Esophagus squamous epithelium (tissue), 5 donors: ENCODE measurements at regions not wholly inside any gene's neighbourhood (a gene's known extent, or its start where the extent isn't known, plus 50 kb on each side); places are given as distances from the start of the nearest gene placed in this dataset.

Source experiments
- DNase-seq: peaks from one replicate; lab custom pipeline; 2025; lab: John Stamatoyannopoulos, UW
- H3K27ac ChIP-seq, 4 donors: fragments of 200-600 bp; sonication (generic); one replicate each; pipeline ENCODE4 v1.5.1; 2016 to 2019; ENCODE audit warnings: mild to moderate bottlenecking in 1 of 4
- H3K27me3 ChIP-seq, 4 donors: fragments of 200-600 bp; sonication (generic); 1 replicate in 3 of 4; 2 replicates in 1 of 4; pipeline versions ENCODE4 v1.5.1 to v1.6.0; 2017 to 2021; ENCODE audit warnings: antibody characterized with exemption in 1 of 4
- H3K36me3 ChIP-seq, 3 donors: fragments of 200-600 bp; sonication (generic); one replicate each; pipeline ENCODE4 v1.5.1; 2016 to 2019
- H3K4me1 ChIP-seq, 3 donors: fragments of 200-600 bp; sonication (generic); one replicate each; pipeline ENCODE4 v1.5.1; 2017 to 2019
- H3K4me3 ChIP-seq, 4 donors: fragments of 200-600 bp; sonication (generic); 1 replicate in 3 of 4; 2 replicates in 1 of 4; pipeline ENCODE4 v1.5.1; 2016 to 2019; ENCODE audit warnings: mild to moderate bottlenecking in 2 of 4, moderate library complexity in 1 of 4
- H3K9me3 ChIP-seq, 3 donors: fragments of 200-600 bp; sonication (generic); one replicate each; pipeline ENCODE4 v1.5.1; 2016 to 2019
- CTCF ChIP-seq, 6 experiments: fragments of 450-650 bp in 4 of 6; fragments of 200-600 bp in 2 of 6; sonication (generic) in 2 of 6; IDR thresholded peaks; one replicate each; pipeline ENCODE4 v1.5.1; 2016 to 2019; ENCODE audit warnings: antibody characterized with exemption in 6 of 6, mild to moderate bottlenecking in 4 of 6, moderate library complexity in 4 of 6
- POLR2A ChIP-seq, 4 donors: fragments of 450-650 bp; IDR thresholded peaks; one replicate each; pipeline ENCODE4 v1.6.1; 2017; ENCODE audit warnings: antibody characterized with exemption in 4 of 4, mild to moderate bottlenecking in 4 of 4, moderate library complexity in 3 of 4
- WGBS, 2 donors: methylation state at CpG; one replicate each; pipeline ENCODE4 v1.1.5; 2018; 5-methylcytosine and 5-hydroxymethylcytosine counted together
- intact Hi-C: fragments of 100-400 bp; cut with DNase I; formaldehyde crosslinking; loops from one replicate; pipeline ENCODE4 v1.15.0; 2022
- donor health status: DM: yes; HTN: yes; CAD: no.

GRCh38 chr4:32607978-32608377 lies 1887.8 kb downstream of the PCDH7 start:
- Histone ChIP-seq H3K27me3 (no peaks in the 10 kb centered on the region), H3K36me3 (no peaks in the 10 kb centered on the region), H3K4me1 (no peaks in the 10 kb centered on the region), H3K27ac (no peak overlapping the region), H3K4me3 (no peak overlapping the region), H3K9me3 (peaks cover 0 to 6% (median 0%) of the 10 kb centered on the region in 3 donors)
- no peak for DNase-seq
- 74 to 80% methylated on average over 1 of the region's 1 CpG for WGBS, 2 donors
- intact Hi-C loops, result no loop called here
- TF ChIP-seq CTCF (IDR thresholded peaks at IDR 0.05) (no peak), POLR2A (IDR thresholded peaks at IDR 0.05) (no peak)

GRCh38 chr4:32624943-32625603 lies 1904.9 kb downstream of the PCDH7 start:
- Histone ChIP-seq H3K4me1 (no peaks in the 10 kb centered on the region), H3K27ac (no peak overlapping the region), H3K36me3 (no peaks in the 10 kb centered on the region), H3K27me3 (no peaks in the 10 kb centered on the region), H3K4me3 (no peak overlapping the region), H3K9me3 (no peaks in the 10 kb centered on the region)
- 58 to 66% methylated on average over 7 of the region's 7 CpGs for WGBS, 2 donors
- DNase-seq, result no peak
- TF ChIP-seq CTCF (IDR thresholded peaks at IDR 0.05) (no peak), POLR2A (IDR thresholded peaks at IDR 0.05) (no peak)
- intact Hi-C loops, result no loop called here

- Histone ChIP-seq H3K4me1 (no peaks in the 10 kb centered on the region), H3K27me3 (no peaks in the 10 kb centered on the region), H3K4me3 (no peak overlapping the region), H3K27ac (no peak overlapping the region), H3K9me3 (no peaks in the 10 kb centered on the region), H3K36me3 (no peaks in the 10 kb centered on the region)
- WGBS, 2 donors, result 30 to 53% methylated on average over 4 of the region's 4 CpGs
- DNase-seq, result no peak
- intact Hi-C loops, result no loop called here
- TF ChIP-seq POLR2A (IDR thresholded peaks at IDR 0.05) (no peak), CTCF (IDR thresholded peaks at IDR 0.05) (no peak)
Measured at GRCh38 chr4:32625687-32626337, 1905.6 kb downstream of the PCDH7 start.

- intact Hi-C loops, result no loop called here
- Histone ChIP-seq H3K27ac (no peak overlapping the region), H3K4me3 (no peak overlapping the region), H3K36me3 (no peaks in the 10 kb centered on the region), H3K4me1 (no peaks in the 10 kb centered on the region), H3K27me3 (no peaks in the 10 kb centered on the region), H3K9me3 (no peaks in the 10 kb centered on the region)
- 71% methylated on average over 3 of the region's 3 CpGs for WGBS, 2 donors
- DNase-seq, result no peak
- TF ChIP-seq CTCF (IDR thresholded peaks at IDR 0.05), result no peak
Measured at GRCh38 chr4:32631831-32632230, 1911.7 kb downstream of the PCDH7 start.

- DNase-seq, result no peak
Measured at GRCh38 chr4:32633421-32633820, 1913.3 kb downstream of the PCDH7 start.

More at GRCh38 chr4:32633421-32633820, 1913.3 kb downstream of the PCDH7 start:
- 90 to 91% methylated on average over 17 of the region's 17 CpGs for WGBS, 2 donors
- Histone ChIP-seq H3K36me3 (no peaks in the 10 kb centered on the region), H3K27me3 (no peaks in the 10 kb centered on the region), H3K9me3 (no peaks in the 10 kb centered on the region), H3K4me3 (no peak overlapping the region), H3K4me1 (no peaks in the 10 kb centered on the region), H3K27ac (no peak overlapping the region)
- TF ChIP-seq CTCF (IDR thresholded peaks at IDR 0.05) (no peak), POLR2A (IDR thresholded peaks at IDR 0.05) (no peak)
- intact Hi-C loops, result no loop called here
